Pancreas (tissue), 10 donors: ENCODE measurements at regions not wholly inside any gene's neighbourhood (a gene's known extent, or its start where the extent isn't known, plus 50 kb on each side); places are given as distances from the start of the nearest gene placed in this dataset.

ENCODE experiments used
- ATAC-seq, 4 donors: fragments of 200-7000 bp; cut with Tn5 transposase; one replicate each; pipeline versions ENCODE4 v1.8.0 to v1.9.1; 2020; ENCODE audit warnings: mild to moderate bottlenecking in 4 of 4, moderate library complexity in 4 of 4
- DNase-seq, 6 donors: peaks; one replicate each; pipeline ENCODE4 v3.0.0-alpha.2; 2020
- FAIRE-seq: peaks from 2 replicates; lab custom pipeline; 2012; peaks lifted over from hg19 to GRCh38; lab: Jason Lieb, UNC
- H3K27ac ChIP-seq, 4 donors: fragments of 200-600 bp; sonication (generic); 1 replicate in 3 of 4; 2 replicates in 1 of 4; pipeline versions ENCODE4 v1.5.0 to v1.8.0; 2020
- H3K27me3 ChIP-seq, 4 donors: fragments of 200-600 bp; one replicate each; pipeline ENCODE4 v1.8.0; 2021
- H3K36me3 ChIP-seq, 3 donors: fragments of 200-600 bp; sonication (generic) in 1 of 3; one replicate each; pipeline versions ENCODE4 v1.5.0 to v1.8.0; 2020 to 2021
- H3K4me1 ChIP-seq, 3 donors: fragments of 200-600 bp; one replicate each; pipeline ENCODE4 v1.8.0; 2021
- H3K4me3 ChIP-seq, 4 donors: fragments of 200-600 bp; sonication (generic) in 2 of 4; one replicate each; pipeline versions ENCODE4 v1.5.0 to v1.8.0; 2020 to 2021
- H3K9me3 ChIP-seq, 4 donors: fragments of 200-600 bp; one replicate each; pipeline ENCODE4 v1.8.0; 2021
- WGBS, 2 donors: extraction: QIAGEN DNeasy Blood & Tissue Kit; methylation state at CpG; one replicate each; pipeline ENCODE4 v1.1.7; 2013; 5-methylcytosine and 5-hydroxymethylcytosine counted together
- intact Hi-C, 3 donors: fragments of 100-400 bp; cut with DNase I; formaldehyde crosslinking; loops; one replicate each; pipeline versions ENCODE4 v1.11.1 to v1.14.2; 2022
- TF ChIP-seq, protein P1 (sequence below), 4 donors: fragments of 200-600 bp; sonication (generic) in 3 of 4; IDR thresholded peaks; one replicate each; pipeline versions ENCODE4 v1.5.0 to v1.8.0; 2021; ENCODE audit warnings: antibody characterized with exemption in 4 of 4
- donor health status: healthy with polysubstance abuse.
- donor health status: DM: no; HTN: no; CAD: no; lungs with moderate emphysema.
- donor health status: DM: no; HTN: no; CAD: no.
- donor health status: control.
- donor health status: control.
- donor health status: Bipolar disorder and iron deficiency.
- donor health status: DM: yes; HTN: yes; CAD: no.
- donor health status: DM: no; HTN: no; CAD: no.
- donor health status: DM: no; HTN: no; CAD: no.
- donor health status: DM: yes; HTN: yes; CAD: no.

GRCh38 chr6:147712841-147713240, 204.4 kb downstream of the SAMD5 start:
- H3K27ac ChIP-seq: no peak overlapping the region
- no peaks in the 10 kb centered on the region for H3K36me3 ChIP-seq
- H3K4me3 ChIP-seq: no peak overlapping the region
- TF ChIP-seq, protein P1, sequence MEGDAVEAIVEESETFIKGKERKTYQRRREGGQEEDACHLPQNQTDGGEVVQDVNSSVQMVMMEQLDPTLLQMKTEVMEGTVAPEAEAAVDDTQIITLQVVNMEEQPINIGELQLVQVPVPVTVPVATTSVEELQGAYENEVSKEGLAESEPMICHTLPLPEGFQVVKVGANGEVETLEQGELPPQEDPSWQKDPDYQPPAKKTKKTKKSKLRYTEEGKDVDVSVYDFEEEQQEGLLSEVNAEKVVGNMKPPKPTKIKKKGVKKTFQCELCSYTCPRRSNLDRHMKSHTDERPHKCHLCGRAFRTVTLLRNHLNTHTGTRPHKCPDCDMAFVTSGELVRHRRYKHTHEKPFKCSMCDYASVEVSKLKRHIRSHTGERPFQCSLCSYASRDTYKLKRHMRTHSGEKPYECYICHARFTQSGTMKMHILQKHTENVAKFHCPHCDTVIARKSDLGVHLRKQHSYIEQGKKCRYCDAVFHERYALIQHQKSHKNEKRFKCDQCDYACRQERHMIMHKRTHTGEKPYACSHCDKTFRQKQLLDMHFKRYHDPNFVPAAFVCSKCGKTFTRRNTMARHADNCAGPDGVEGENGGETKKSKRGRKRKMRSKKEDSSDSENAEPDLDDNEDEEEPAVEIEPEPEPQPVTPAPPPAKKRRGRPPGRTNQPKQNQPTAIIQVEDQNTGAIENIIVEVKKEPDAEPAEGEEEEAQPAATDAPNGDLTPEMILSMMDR (IDR thresholded peaks at IDR 0.05): no peak
- 81 to 85% methylated on average over 2 of the region's 2 CpGs for WGBS, 2 donors
- no peaks in the 10 kb centered on the region for H3K27me3 ChIP-seq
- H3K4me1 ChIP-seq: peaks cover 0 to 6% (median 0%) of the 10 kb centered on the region in 3 donors
- DNase-seq (no peak), ATAC-seq (no peak), FAIRE-seq (no peak)
- intact Hi-C loops: no loop called here
- H3K9me3 ChIP-seq: no peaks in the 10 kb centered on the region

DNA sequence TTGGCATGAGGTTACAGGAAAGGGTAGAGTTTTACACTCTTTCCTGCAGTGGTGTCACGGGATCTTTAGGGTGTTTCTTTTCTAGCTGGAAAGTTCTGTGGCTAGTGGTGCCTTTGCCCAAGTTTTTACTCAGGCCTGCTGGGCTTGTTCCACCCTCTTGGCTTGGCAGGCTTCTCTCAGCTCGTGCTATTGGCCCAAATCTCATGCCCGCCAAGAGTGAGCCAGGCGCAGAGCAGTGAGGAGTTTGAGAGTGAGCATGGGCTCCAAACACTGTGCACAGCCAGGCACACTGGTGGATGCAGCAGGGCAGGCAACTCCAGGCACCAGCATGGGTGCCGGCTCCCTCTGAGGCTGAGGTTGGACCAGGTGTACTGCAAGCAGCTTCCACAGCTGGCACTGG, 206.5 kb downstream of the SAMD5 start:
- WGBS, 2 donors: 79 to 84% methylated on average over 5 of the region's 5 CpGs

DNA sequence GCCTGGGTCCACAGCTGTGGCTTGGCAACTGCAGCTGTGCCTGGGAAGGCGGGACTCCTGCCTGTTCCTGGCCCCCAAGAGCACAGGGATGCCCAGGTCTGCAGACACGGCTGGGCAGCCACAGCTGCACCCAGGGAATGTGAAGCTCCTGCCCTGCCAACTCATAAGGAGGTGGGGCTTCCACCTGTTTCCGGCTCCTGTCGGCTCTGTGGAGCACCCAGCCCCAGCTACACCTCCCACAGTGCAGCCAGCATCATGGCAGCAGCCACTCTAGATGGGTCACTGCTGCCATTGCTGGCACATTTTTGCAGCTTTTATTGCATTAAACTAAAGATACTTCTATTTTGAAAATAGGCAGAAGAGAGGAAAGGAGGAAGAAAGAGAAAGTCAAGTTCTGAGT, 207.9 kb downstream of the SAMD5 start:
- Histone ChIP-seq H3K36me3 (no peaks in the 10 kb centered on the region), H3K27ac (no peak overlapping the region), H3K4me1 (no peaks in the 10 kb centered on the region), H3K4me3 (no peak overlapping the region), H3K27me3 (no peaks in the 10 kb centered on the region), H3K9me3 (no peaks in the 10 kb centered on the region)
- TF ChIP-seq, protein P1 (IDR thresholded peaks at IDR 0.05): no peak
- intact Hi-C loops: no loop called here
- ATAC-seq: no peak
- peak in 1 of 6 donors; percentile 34 for DNase-seq
- no peak for FAIRE-seq
- WGBS, 2 donors: 56 to 63% methylated on average over 4 of the region's 4 CpGs

More for the DNA sequence above, 206.5 kb downstream of the SAMD5 start:
- no peaks in the 10 kb centered on the region for H3K9me3 ChIP-seq
- H3K4me3 ChIP-seq: no peak overlapping the region
- intact Hi-C loops: no loop called here
- H3K27ac ChIP-seq: no peak overlapping the region
- no peak for FAIRE-seq
- DNase-seq: peak in 1 of 6 donors; percentile 34
- no peaks in the 10 kb centered on the region for H3K4me1 ChIP-seq
- H3K36me3 ChIP-seq: no peaks in the 10 kb centered on the region
- TF ChIP-seq, protein P1 (IDR thresholded peaks at IDR 0.05): no peak
- H3K27me3 ChIP-seq: no peaks in the 10 kb centered on the region
- ATAC-seq: no peak

DNA sequence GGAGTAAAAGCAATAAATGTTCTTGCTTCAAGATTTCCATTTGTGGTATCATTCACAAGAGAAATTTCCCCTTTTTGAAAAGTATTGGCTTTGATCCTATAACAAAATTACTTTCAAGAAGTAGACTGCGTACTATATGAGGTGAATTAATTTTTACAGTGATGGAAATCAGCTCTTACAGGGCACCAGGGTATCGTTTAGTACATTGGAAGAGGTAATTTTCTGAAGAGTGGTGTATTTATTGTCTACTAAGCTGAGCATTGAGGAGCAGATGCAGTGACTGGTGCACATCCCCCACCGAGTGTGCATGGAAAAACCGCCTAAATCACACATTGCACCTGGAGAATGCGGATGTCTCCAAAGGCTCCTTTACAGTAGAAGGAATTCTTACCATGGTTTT, 209.5 kb downstream of the SAMD5 start:
- Histone ChIP-seq H3K27me3 (no peaks in the 10 kb centered on the region), H3K4me3 (no peak overlapping the region), H3K36me3 (no peaks in the 10 kb centered on the region), H3K4me1 (no peaks in the 10 kb centered on the region), H3K9me3 (no peaks in the 10 kb centered on the region), H3K27ac (no peak overlapping the region)
- FAIRE-seq (no peak), ATAC-seq (no peak), DNase-seq (no peak)
- WGBS, 2 donors: 49 to 72% methylated on average over 5 of the region's 5 CpGs
- TF ChIP-seq, protein P1 (IDR thresholded peaks at IDR 0.05): no peak
- intact Hi-C loops: no loop called here

- Histone ChIP-seq H3K36me3 (no peaks in the 10 kb centered on the region), H3K9me3 (no peaks in the 10 kb centered on the region), H3K27ac (no peak overlapping the region), H3K4me1 (no peaks in the 10 kb centered on the region), H3K27me3 (no peaks in the 10 kb centered on the region), H3K4me3 (no peak overlapping the region)
- intact Hi-C loops: no loop called here
- WGBS, 2 donors: 72 to 85% methylated on average over 4 of the region's 4 CpGs
- no peak for ATAC-seq
- FAIRE-seq: no peak
- TF ChIP-seq, protein P1 (IDR thresholded peaks at IDR 0.05): no peak
- no peak for DNase-seq
These were observed 213.7 kb downstream of the SAMD5 start for GRCh38 chr6:147722158-147722557.
